GM12878 (cell line): ENCODE measurements at regions not wholly inside any gene's neighbourhood (a gene's known extent, or its start where the extent isn't known, plus 50 kb on each side); places are given as distances from the start of the nearest gene placed in this dataset.

ENCODE experiments used
- ATAC-seq: fragments of 200-7000 bp; cut with Tn5 transposase; 3 replicates; pipeline ENCODE4 v1.9.1; 2020; ENCODE audit warnings: mild to moderate bottlenecking, moderate library complexity
- BruUV-seq: library from RNA; stranded (reverse); fragments of 400-500 nt; replicated peaks from 2 replicates; lab custom pipeline; 2021; lab: Mats Ljungman, UMichigan
- CTCF ChIA-PET: fragments of 300-600 bp; sonication (Branson Sonifier 250); formaldehyde crosslinking; extraction: SDS; loops from one replicate; lab custom pipeline; 2021; ENCODE audit warnings: inconsistent platforms; lab: Yijun Ruan, JAX
- POLR2A ChIA-PET: fragments of 350-600 bp; formaldehyde crosslinking; extraction: SDS; loops from one replicate; lab custom pipeline; 2021; ENCODE audit warnings: inconsistent platforms; lab: Charles Lee
- RAD21 ChIA-PET: fragments of 300-600 bp; sonication (Branson Sonifier 250); formaldehyde crosslinking; loops from one replicate; lab custom pipeline; 2023; ENCODE audit warnings: antibody characterized with exemption; ENCODE audit not compliant: unreplicated experiment; lab: Charles Lee
- SMC1A ChIA-PET: fragments of 300-600 bp; sonication (Branson Sonifier 250); formaldehyde crosslinking; loops from one replicate; lab custom pipeline; 2023; ENCODE audit not compliant: unreplicated experiment, uncharacterized antibody; lab: Charles Lee
- DNase-seq: peaks from one replicate; pipeline ENCODE4 v3.0.0-alpha.2; 2011; ENCODE audit warnings: low read depth, low spot score
- FAIRE-seq: peaks from 3 replicates; lab custom pipeline; 2011; peaks lifted over from hg19 to GRCh38; lab: Jason Lieb, UNC
- H2AFZ ChIP-seq: 2 replicates; pipeline ENCODE4 v1.6.0; 2011; ENCODE audit warnings: low read depth, low read length, control low read depth; ENCODE audit not compliant: control insufficient read depth
- H3K27ac ChIP-seq: 2 replicates; pipeline ENCODE4 v1.5.1; 2011; ENCODE audit warnings: control low read depth; ENCODE audit not compliant: control insufficient read depth, insufficient read depth
- H3K27me3 ChIP-seq, 2 experiments: replicated peaks in 1 of 2; 2 replicates each; pipeline versions ENCODE4 v1.6.0 to v1.6.1; 2011; ENCODE audit warnings: low read length in 1 of 2; ENCODE audit not compliant: control insufficient read depth in 2 of 2, insufficient read depth in 2 of 2
- H3K36me3 ChIP-seq, 2 experiments: 2 replicates each; pipeline ENCODE4 v1.5.1; 2011; ENCODE audit warnings: low read length in 1 of 2; ENCODE audit not compliant: control insufficient read depth in 2 of 2, insufficient read depth in 2 of 2
- H3K4me1 ChIP-seq: 2 replicates; pipeline ENCODE4 v1.6.1; 2011; ENCODE audit warnings: mild to moderate bottlenecking, low read length, moderate library complexity, mixed read lengths; ENCODE audit not compliant: control insufficient read depth, insufficient read depth
- H3K4me2 ChIP-seq: 2 replicates; pipeline ENCODE4 v1.6.0; 2011; ENCODE audit warnings: control low read depth; ENCODE audit not compliant: control insufficient read depth, insufficient read depth
- H3K4me3 ChIP-seq: fragments of 200-600 bp; sonication (generic); 2 replicates; pipeline ENCODE4 v1.5.1; 2016
- H3K79me2 ChIP-seq: 2 replicates; pipeline ENCODE4 v1.6.0; 2011; ENCODE audit warnings: low read length; ENCODE audit not compliant: control insufficient read depth, insufficient read depth
- H3K9ac ChIP-seq: 2 replicates; pipeline ENCODE4 v1.8.0; 2011; ENCODE audit warnings: low read length, control low read depth, mixed read lengths; ENCODE audit not compliant: control insufficient read depth, insufficient read depth
- H3K9me3 ChIP-seq: replicated peaks from 3 replicates; pipeline ENCODE4 v1.5.1; 2011; ENCODE audit warnings: mild to moderate bottlenecking, low read length; ENCODE audit not compliant: control insufficient read depth, insufficient read depth
- H4K20me1 ChIP-seq: 2 replicates; pipeline ENCODE4 v1.6.0; 2011; ENCODE audit not compliant: control insufficient read depth, insufficient read depth
- BCL3 ChIP-seq: IDR thresholded peaks from 2 replicates; pipeline ENCODE4 v1.6.1; 2011; ENCODE audit warnings: borderline replicate concordance, low read depth, mild to moderate bottlenecking, moderate library complexity, low read length; ENCODE audit not compliant: insufficient read depth, poor library complexity, severe bottlenecking
- FOXK2 ChIP-seq: fragments of 450-650 bp; IDR thresholded peaks from 2 replicates; pipeline ENCODE4 v1.6.1; 2017; ENCODE audit warnings: mild to moderate bottlenecking, moderate library complexity
- GABPA ChIP-seq: IDR thresholded peaks from 2 replicates; pipeline ENCODE4 v1.6.1; 2014; ENCODE audit warnings: antibody characterized with exemption, low read depth, mild to moderate bottlenecking, inconsistent platforms
- HDAC6 ChIP-seq: fragments of 200-600 bp; sonication (generic); IDR thresholded peaks from one replicate; pipeline ENCODE4 v1.8.0; 2017; ENCODE audit warnings: antibody characterized with exemption; ENCODE audit not compliant: unreplicated experiment
- MYB ChIP-seq: fragments of 150-350 bp; IDR thresholded peaks from 2 replicates; pipeline ENCODE4 v1.6.1; 2014; ENCODE audit warnings: mild to moderate bottlenecking, low read depth, low read length, borderline replicate concordance
- NR2C1 ChIP-seq: fragments of 450-650 bp; IDR thresholded peaks from 2 replicates; pipeline ENCODE4 v1.6.1; 2017; ENCODE audit warnings: antibody characterized with exemption, mild to moderate bottlenecking, moderate library complexity
- PKNOX1 ChIP-seq: fragments of 450-650 bp; IDR thresholded peaks from 2 replicates; pipeline ENCODE4 v1.6.1; 2016; ENCODE audit warnings: mild to moderate bottlenecking
- RAD51 ChIP-seq: fragments of 450-650 bp; IDR thresholded peaks from 2 replicates; pipeline ENCODE4 v1.6.1; 2016; ENCODE audit warnings: moderate library complexity, mild to moderate bottlenecking, inconsistent platforms
- RELA ChIP-seq: fragments of 450-650 bp; IDR thresholded peaks from 2 replicates; pipeline ENCODE4 v1.8.0; 2014; ENCODE audit warnings: borderline replicate concordance; ENCODE audit not compliant: partially characterized antibody
- SP1 ChIP-seq: IDR thresholded peaks from one replicate; pipeline ENCODE4 v1.6.1; 2011; ENCODE audit warnings: low read depth, low read length
- SPI1 ChIP-seq: IDR thresholded peaks from 2 replicates; pipeline ENCODE4 v1.6.1; 2011; ENCODE audit warnings: low read depth, mild to moderate bottlenecking, low read length, moderate library complexity, borderline replicate concordance; ENCODE audit not compliant: insufficient read depth
- TCF7 ChIP-seq: IDR thresholded peaks from 2 replicates; pipeline ENCODE4 v1.6.1; 2014; ENCODE audit warnings: antibody characterized with exemption, borderline replicate concordance
- ZBTB4 ChIP-seq: fragments of 450-650 bp; formaldehyde crosslinking; IDR thresholded peaks from 2 replicates; pipeline ENCODE4 v1.4.0; 2022; ENCODE audit warnings: mild to moderate bottlenecking, moderate library complexity
- ZNF592 ChIP-seq: fragments of 450-650 bp; IDR thresholded peaks from 2 replicates; pipeline ENCODE4 v1.6.1; 2017; ENCODE audit warnings: mild to moderate bottlenecking, moderate library complexity
- WGBS: methylation state at CpG from one replicate; pipeline ENCODE4 v1.1.6; 2016; ENCODE audit warnings: low lambda C conversion rate; ENCODE audit not compliant: insufficient replicate concordance, insufficient coverage; ENCODE audit errors: missing lambda C conversion rate; 5-methylcytosine and 5-hydroxymethylcytosine counted together
- in situ Hi-C: fragments of 300-500 bp; cut with MboI; formaldehyde crosslinking; loops from 9 replicates; pipeline ENCODE4 v1.14.3; 2018; ENCODE audit warnings: mixed read lengths
- intact Hi-C: fragments of 100-400 bp; cut with micrococcal nuclease; formaldehyde crosslinking; loops from one replicate; pipeline ENCODE4 v1.14.2; 2022; ENCODE audit not compliant: unreplicated experiment

- TF ChIP-seq FOXK2 (no peak), ZBTB4 (CRISPR knock-in tag) (no peak), GABPA (no peak), SP1 (no peak)
Observed at GRCh38 chr1:25113731-25114130, 118.6 kb downstream of the SYF2 start (continued).

GRCh38 chr1:25113086-25113485 is 119.2 kb downstream of the SYF2 start:
- no peak for FAIRE-seq
- ChIA-PET POLR2A (no interaction called here), SMC1A (no interaction called here), CTCF (interaction anchor here (1.1 to 1.5 kb wide), 3 partner anchors 9 to 35 kb away, joined by 3 to 4 read pairs (median 3); no protein-coding TSS in a partner anchor), RAD21 (interaction anchor here (0.7 kb wide), 1 partner anchor 16 kb away, joined by 4 read pairs; no protein-coding TSS in a partner anchor)
- H3K79me2 ChIP-seq = no peaks in the 10 kb centered on the region
- in situ Hi-C loops (no loop called here), intact Hi-C loops (loop anchor here (10.0 kb wide), 1 partner anchor 92 kb away; no protein-coding TSS in a partner anchor)
- no peak overlapping the region for H3K27ac ChIP-seq
- H3K36me3 ChIP-seq = no peaks in the 10 kb centered on the region
- H3K4me3 ChIP-seq = no peak overlapping the region
- no peaks in the 10 kb centered on the region for H3K27me3 ChIP-seq
- DNase-seq = no peak
- no peak overlapping the region for H3K4me2 ChIP-seq
- no peak overlapping the region for H2AFZ ChIP-seq
- H3K9ac ChIP-seq = no peak overlapping the region
- BruUV-seq = no TSS peak
- H3K9me3 ChIP-seq = peaks cover 8% of the 10 kb centered on the region; the same call in 2 of the 3 replicates
- no peaks in the 10 kb centered on the region for H3K4me1 ChIP-seq
- 55% methylated on average over 3 of the region's 3 CpGs for WGBS
- no peaks in the 10 kb centered on the region for H4K20me1 ChIP-seq
- ATAC-seq = no peak
- TF ChIP-seq TCF7 (no peak), SPI1 (no peak), RAD51 (no peak), PKNOX1 (no peak), NR2C1 (no peak), BCL3 (no peak), RELA (no peak), HDAC6 (no peak), ZNF592 (no peak), MYB (no peak)
